GM18499 (cell line): ENCODE measurements at regions not wholly inside any gene's neighbourhood (a gene's known extent, or its start where the extent isn't known, plus 50 kb on each side); places are given as distances from the start of the nearest gene placed in this dataset.

Source experiments
- ATAC-seq: cut with Tn5 transposase; IDR thresholded peaks from one replicate; pipeline ENCODE4 v1.9.1; 2021; ENCODE audit warnings: moderate number of reproducible peaks; ENCODE audit not compliant: insufficient read depth, unreplicated experiment

DNA sequence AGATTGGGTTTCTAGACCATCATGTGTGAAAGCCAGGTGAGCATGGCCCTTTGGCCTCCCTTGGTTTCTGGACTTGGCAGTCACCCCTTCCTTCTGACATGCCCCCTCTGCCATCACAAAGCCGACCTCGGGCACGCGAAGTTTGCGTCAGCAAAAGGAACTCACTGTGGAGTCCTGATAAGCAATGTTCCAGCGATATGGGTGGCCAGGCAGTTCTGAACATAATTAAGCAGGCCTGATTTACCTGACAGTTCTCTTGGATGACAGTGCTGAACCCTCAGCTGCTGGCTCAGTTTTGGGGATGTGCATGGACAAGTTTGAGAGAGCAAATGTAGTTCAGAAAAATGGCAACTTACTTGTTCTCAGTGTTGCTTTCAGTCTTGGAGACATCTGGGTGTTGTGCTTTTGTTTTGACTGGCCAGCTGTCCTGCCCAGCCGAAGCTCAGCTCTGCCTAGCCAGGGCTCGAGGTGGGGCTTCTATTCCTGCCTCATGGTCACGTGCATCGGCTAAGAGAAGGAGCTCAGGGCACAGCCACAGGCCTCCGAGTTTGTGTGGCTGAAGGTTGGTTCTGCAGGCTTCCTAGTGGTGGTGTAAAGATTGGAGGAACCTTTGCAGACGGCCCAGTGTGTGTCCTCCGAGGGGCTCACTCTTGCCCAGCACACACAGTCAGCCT lies 78.3 kb downstream of the CLDN34 start:
- no peak for ATAC-seq

DNA sequence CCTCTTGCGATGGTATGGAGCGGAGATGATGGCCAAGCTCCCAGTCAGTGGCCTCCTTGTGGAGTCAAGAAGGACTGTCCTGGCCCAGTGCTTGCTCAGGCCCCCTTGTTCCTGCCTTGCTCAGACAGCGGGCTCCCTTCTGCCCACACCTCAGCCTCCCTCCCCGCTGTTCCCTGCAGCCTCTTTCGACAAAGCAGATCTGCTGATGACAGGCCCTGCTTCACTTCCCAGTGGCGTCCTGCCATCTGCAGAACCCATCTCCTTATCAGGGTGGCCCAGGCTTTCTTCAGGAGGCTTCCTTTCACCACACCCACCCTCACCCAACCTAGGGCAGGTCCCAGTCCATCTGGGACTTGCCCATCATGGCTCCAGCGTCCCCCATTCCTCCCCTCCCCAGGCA lies 80.0 kb downstream of the CLDN34 start:
- no peak for ATAC-seq

DNA sequence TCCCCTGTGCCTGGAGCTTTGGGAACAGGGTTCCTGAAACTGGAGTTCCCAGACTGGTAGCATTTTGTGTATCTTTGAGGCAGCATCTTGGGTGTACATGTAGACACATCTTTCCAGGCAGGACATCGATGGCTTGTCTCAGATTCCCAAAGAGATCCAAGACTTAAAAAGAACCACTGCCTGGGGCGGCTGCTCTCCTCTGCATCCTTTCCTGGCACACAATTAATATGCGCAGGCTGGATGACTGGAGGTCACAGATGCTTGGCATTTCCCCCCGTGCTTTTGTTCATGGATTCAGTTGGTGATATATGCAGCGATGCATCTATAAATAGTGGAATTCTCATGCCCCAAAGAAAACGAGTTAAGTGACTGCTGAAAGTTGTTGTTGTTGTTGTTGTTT lies 80.5 kb downstream of the CLDN34 start:
- ATAC-seq: no peak

DNA sequence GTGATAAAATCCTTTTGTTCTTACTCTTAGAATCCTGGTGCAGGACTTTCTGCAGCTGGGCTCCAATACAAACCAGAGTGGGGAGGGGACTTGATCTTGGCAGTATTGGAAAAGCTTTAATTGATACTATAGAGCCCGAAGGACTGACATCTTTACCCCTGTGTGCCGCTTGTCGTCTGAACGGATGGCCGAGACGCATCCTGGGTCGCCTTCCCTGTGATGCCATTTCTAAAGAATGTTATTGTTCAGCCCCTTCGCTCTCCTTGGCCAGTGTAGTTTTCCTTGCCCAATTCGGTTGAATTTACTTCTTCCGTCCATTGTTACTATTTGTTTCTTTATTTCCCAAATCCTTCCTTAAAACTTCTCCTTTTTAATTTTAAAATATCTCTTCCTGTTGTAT lies 80.9 kb downstream of the CLDN34 start:
- no peak for ATAC-seq

DNA sequence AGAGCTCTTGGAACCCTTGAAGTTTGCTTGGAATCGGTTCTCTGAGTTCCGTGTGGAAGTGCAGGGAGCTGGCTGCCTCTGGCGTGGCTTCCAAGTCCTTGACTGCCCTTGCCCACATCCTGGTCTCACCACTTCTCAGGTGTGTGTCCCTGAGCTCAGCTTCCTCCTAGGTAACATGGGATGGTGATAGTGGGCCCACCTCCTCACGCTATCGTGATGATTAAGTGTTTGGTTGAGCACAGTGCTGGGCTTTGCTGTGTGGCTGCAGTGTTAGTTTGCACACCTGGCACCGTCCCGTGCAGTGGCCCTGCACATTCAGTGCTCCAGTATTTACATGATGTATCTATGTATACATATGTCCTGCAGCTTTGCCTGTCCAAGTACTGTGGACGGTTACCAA lies 81.5 kb downstream of the CLDN34 start:
- ATAC-seq: no peak

DNA sequence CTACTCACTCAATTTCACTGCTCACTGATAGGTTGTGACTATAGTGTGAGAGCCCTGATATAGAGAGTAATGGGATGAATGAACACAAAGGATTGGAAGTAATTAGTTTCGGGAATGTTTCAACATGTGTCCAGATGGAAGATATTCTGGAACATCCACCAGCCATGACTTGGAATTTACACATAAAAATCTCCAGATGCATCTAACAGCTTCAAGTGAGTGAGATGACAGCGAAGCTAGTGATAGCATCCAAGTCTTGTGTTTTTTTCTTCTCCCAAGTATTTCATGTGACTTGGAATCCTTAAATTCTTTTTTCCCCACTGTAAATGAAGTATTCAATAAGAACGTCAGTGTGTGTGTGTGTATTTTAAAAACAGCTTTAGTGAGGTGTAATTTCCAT lies 82.1 kb downstream of the CLDN34 start:
- ATAC-seq: no peak

DNA sequence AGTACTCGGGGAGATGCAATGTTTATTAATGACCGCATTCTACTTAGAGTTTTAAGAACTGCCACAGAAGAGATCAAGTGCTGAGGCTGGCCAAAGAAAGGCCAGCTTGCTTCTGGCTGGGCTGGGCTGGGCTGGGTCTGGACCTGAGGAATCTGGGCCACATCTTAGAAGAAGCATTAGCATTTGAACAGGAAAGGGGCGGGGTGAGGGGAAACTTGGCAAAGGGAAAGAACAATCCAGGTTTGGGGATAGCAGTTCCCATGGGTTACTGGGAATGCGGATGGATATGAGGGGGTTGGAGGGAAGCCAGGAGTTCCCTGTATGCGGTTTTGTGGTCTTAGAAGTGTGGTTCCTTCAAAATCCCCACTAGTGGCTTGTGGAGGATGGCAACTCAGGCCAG lies 83.3 kb downstream of the CLDN34 start:
- ATAC-seq: no peak

DNA sequence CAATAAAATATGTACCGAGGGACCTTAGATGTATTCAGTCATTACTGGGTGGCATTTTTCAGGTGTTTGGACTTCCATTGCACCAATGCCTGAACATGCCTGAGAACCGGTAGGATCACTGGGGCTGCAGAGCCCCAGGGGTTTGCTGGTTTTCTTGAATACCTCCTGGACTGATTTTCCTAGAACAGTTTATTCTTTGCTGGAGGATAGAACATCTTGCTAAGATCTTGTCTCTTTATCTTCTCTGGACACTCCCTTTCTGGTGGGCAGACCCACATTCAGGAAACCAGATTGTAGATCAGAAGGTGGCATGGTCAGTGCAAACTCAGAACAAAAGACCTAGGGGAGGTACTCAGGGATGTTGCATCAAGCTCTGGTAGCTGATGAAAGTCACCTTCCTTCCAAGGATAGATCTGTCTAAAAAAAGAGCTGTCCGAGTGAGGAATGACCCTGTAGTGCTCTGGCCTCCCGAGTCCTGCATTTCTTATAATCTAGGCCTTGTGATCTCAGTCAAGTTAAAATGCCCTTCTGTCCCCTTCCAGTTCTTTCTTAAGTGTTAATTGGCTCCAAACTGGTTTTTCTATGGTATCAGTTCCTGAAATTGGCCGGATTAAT lies 84.8 kb downstream of the CLDN34 start:
- no peak for ATAC-seq

DNA sequence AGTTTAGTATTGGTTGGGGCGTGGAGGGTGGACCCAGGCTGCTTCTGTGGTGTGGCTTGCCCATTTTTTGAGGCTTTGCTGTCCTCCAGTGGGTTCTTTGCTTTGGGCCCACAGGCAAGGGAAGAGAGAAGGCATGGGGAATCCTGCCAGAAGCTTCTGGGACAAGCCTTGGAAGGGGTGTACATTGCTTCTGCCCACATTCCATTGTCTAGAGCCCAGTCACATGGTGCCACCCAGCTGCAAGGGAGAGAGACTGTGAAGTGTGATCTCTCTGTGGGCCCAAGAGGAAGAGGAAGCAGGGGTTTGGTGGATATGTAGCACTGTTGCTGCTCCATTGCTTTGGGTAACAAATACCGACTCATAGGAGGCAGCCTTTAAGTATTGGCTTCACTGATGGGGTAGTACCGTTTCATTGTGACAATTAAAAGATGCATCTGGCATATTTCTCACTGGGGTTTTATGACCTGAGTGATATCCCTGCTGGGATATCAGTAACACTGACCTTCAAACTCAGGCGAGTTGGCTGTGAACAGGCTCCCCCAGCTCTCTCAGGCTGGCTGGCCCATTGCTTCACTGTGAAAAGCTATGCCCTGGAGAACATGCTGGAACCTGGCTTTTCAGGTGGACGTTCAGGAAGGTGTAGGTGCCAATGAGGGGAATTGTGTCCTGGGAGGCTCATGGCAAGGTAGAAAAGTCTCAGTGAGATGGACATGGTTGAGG lies 85.9 kb downstream of the CLDN34 start:
- ATAC-seq: no peak

DNA sequence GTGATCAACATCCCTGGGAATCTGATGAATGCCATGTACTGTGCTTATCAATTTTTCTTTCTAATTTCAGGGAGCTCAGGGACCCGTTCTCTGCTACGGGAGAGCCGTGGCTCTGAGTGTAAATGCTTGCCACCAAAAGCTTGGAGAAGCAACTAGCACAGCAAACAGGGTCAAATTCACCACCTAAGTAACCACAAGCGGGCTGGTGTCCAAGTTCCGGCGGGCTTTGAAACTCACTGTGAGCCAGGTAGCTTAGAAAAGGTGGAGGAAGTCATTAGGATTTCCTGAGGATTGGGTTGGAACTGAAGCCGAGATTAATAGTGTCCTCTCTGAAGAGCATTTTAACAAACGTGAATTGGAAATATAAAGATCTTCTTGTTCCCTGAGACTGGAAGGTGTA lies 87.2 kb downstream of the CLDN34 start:
- ATAC-seq: no peak

DNA sequence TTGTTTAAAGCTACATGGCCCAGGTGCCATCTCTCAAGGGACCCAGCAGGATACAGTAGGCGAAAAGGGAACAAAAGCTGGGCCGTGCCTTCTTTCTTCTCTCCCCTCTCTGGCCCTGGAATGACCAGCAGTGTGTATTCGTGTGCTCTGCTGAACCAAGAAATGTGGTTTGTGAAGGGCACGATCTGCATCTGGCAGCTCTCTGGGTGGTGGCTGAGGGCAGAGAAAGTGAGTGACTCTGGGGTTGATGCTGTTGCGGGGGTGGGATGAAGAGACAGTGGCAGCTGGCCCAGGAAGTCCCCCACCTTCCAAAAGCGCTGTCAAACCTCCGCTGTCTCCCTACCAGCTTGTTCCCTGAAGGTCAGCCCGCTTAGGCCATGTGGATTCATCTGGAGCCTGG lies 88.3 kb downstream of the CLDN34 start:
- no peak for ATAC-seq

DNA sequence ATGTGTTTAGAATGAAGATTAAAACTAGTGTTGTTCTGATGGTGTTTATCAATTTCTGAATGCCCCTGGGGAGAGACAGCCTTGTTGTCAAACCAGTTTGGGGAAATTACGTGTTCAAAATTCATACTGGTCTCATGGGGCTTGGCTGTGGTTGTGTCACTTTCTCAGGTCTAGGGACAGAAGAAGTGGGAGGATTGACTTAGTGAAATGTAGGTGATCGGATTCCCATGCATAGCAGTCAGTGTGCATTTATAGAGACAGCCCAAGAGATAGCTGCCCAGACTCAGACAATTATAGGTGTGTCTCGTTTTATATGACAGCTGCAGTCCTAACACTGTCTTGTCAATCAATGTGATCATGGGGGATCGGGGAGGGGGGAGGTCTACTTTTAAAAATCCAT lies 94.4 kb upstream of the CLCN4 start:
- peak; percentile 60 for ATAC-seq

DNA sequence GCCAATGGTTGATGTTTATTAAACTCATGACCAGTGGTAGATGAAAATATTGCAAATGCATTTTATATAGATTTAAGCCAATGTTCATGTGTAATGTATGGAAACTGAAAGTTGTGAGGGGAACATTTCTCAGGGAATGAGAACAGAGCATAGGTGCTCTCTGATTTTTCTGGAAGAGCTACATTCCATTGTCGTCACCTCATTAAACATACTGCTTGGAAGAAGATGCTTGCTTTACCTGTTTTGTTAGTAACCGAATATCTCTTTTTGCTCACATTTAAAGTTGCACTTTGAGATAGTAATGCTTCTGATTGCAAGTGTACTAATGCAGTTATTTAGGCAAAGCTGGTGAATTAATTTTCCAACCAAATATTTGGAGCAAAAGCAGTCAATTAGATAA lies 93.8 kb upstream of the CLCN4 start:
- ATAC-seq: no peak

DNA sequence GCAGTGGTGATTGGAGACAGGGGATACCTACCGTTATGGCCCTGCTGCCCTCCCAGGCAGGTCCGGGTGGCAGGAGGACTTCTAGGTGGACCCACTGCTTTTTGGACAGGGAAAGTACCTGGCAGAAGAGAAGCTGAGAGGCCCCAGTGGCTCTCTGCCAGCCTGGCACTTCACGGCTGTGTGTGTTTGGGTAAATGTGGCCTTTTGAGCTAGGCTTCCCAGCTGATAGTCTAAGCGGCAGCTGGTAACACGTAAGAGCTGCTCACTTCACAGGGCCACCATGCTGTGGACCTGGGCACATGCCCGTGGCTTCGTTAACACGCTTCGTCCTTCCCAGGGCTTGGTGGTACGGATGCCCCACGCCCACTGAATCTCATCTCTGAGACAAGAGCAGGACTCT lies 92.0 kb upstream of the CLCN4 start:
- ATAC-seq: no peak

DNA sequence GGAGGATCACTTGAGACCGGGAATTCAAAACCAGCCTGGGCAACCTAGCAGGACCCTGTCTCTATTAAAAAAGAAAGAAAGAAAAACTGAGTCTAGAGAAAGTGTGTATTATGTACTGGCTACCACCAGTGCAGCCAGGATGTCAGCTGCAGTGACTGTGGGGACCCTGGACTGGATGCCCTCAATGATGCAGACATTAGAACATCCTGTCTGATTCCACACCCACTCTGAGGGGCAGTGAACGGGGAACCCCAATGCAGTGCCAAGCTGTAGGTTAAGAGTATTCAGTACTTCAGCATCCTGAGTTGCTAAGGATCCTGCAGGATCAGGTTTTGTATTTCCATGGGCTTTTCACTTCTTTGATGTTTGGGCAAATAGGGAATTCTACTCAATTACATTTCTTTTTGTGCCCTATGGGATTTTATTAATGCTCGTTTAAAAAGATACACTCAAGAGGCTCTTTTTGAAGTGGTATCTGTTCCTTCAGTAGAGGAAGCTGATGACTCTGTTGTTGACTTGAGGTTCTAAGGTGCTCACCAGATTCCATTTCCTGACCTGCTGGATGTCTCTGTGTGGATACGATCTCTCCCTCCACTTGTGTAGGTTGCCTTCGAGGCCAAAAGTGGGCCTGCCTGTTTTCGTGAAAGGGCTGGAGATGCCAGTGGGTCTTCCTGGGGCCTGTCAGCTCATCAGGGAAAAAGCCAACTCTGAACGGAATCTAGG lies 85.9 kb upstream of the CLCN4 start:
- ATAC-seq: no peak

DNA sequence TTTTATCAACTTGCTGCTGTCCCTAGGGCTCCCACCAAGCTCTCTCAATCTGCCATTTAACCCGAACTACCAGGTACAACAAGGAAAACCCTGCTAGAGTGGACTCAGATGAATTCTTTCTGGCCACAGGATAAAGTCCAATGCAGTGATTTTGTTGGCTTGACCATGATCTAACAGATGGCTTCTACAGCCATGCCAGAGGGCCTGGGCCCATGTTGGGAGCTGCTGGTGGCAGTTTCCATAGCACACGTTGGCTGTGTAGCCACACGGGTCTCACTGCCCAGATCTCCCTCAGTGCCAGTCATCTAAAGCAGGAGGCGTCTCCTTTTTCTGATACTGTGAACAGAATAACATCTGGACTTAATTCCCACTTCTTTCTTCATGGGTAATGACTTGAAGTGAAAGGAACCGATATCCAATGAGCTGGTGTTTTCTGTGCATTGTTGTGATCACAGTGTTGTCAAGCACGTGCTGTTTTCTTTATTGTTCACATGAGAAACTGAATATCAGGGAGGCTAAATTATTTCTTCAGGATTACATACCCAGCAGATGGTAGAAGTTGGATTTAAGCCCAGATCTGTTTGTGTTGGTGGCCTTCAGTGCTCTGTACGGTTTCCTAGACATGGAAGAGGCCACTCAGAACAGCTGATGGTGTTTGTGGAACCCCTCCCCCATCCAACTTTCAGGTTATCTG lies 85.2 kb upstream of the CLCN4 start:
- no peak for ATAC-seq

DNA sequence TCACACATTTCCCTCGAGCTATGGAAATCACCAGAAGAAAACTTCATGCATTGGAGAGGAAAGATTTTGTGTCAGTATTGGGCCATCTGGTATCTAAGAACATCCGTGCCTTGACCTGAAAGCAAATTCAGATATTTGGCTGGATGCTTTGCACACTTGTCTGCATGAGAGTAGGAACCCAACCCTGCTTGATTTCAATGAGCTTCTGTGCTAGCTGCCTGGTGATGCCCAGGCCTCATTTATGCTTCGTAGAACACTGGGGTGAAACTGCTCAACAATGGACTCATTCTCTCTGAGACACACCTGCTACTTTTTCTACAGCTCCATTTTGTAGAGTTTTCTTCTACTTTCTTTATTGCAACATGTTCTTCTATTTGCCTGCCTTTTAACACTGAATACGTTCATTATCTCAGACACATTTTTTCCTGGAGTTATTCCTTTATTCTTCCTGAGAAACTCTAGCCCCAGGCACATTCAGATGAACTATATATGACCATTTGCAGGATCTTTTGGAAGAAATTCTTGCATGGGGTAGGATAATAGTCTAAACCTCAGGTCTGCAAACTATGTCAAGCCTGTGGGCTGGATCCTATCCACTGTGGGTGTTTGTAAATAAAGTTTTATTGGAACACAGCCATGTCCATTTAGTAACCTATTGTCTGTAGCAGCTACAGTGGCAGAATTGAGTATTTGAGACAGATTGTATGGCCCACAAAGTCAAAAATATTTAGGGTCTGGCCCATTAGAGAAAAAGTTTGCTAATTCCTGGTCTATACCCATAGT lies 83.8 kb upstream of the CLCN4 start:
- ATAC-seq: no peak

DNA sequence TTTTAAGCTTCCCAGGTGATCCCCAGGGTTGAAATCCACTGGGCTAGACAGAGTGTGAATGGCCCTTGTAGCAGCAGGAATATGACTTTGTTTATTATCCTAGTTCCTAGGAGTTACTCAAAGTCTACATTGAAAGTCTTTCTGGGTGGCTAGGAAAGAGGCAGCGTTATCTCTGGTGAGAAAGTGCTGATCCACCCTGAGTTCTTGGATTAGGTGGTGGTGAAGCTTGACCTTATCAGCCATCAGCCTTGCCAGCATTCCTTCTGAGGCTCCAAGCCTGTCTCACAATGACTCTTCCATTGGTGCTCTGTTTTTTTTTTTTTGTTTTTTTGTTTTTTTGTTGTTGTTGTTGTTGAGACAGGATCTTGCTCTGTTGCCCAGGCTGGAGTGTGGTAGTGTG lies 83.1 kb upstream of the CLCN4 start:
- no peak for ATAC-seq

DNA sequence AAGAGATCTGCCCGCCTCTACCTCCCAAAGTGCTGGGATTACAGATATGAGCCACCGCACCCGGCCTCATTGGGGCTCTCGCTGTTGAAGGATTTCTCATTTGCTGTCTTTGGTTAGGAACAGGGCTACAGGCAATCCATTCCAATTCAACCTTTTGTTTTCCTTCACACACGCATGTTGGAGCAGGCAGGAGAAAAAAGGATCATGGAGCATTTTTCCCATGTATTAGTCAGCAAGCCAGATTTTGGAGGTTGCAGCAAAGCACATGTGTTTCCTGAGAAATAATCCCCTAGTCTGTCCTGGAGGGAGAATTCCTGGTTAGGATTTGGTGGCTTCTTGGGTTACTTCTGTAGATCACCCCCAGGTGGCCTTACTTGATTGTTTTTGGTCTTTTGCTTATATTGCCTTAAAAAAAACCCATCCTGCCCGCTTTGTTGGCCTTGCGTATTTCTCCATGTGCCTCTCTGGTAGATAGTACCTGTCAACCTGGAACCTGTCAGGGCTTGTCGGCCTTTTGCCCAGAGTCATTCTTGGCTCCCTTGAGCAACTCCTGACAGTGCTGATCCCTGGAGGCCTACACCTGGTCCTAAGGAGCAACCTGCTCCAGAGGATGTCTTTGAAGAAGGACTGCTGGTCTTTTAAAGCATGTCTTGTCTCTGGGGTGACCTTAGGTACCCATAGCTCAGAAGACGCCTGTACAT lies 82.4 kb upstream of the CLCN4 start:
- no peak for ATAC-seq
